ENCODE measurements at regions not wholly inside any gene's neighbourhood (a gene's known extent, or its start where the extent isn't known, plus 50 kb on each side); places are given as distances from the start of the nearest gene placed in this dataset.

DNA sequence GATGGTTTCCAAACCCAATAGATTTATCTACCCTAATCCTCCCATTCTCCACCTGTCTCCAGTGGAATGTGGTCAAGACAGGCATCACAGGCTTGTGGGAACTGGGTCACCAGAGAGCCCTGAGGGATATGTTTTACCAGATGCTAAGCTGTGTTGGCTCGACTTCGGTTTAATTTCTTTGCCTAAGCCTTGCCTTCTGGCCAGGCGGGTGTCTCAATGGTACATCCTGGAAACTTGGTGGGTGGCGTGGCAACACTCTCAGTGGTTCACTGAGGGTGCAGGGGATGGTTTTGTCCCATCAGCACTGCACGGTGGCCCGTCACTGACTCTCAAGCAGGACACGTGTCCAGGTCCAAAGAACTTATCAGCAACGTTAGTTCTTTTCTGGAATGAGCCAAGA is 192.2 kb downstream of the TENT4A start:
- TF ChIP-seq POLR2AphosphoS5 (IDR thresholded peaks at IDR 0.05) (no peak), POLR2A (IDR thresholded peaks at IDR 0.05) (no peak)
- TF ChIP-seq, protein P1, sequence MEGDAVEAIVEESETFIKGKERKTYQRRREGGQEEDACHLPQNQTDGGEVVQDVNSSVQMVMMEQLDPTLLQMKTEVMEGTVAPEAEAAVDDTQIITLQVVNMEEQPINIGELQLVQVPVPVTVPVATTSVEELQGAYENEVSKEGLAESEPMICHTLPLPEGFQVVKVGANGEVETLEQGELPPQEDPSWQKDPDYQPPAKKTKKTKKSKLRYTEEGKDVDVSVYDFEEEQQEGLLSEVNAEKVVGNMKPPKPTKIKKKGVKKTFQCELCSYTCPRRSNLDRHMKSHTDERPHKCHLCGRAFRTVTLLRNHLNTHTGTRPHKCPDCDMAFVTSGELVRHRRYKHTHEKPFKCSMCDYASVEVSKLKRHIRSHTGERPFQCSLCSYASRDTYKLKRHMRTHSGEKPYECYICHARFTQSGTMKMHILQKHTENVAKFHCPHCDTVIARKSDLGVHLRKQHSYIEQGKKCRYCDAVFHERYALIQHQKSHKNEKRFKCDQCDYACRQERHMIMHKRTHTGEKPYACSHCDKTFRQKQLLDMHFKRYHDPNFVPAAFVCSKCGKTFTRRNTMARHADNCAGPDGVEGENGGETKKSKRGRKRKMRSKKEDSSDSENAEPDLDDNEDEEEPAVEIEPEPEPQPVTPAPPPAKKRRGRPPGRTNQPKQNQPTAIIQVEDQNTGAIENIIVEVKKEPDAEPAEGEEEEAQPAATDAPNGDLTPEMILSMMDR (IDR thresholded peaks at IDR 0.05), result no peak
- intact Hi-C loops (cut with DNase I), result no loop called here
- 42% methylated on average over 8 of the region's 8 CpGs for WGBS
- no peak for DNase-seq (ENCODE audit: low spot score)
- Histone ChIP-seq H3K36me3 (no peaks in the 10 kb centered on the region), H3K9me3 (no peaks in the 10 kb centered on the region), H3K4me1 (replicated peaks) (no peaks in the 10 kb centered on the region), H3K27me3 (replicated peaks; ENCODE audit: insufficient read depth) (peaks cover 4% of the 10 kb centered on the region), H3K4me3 (no peak overlapping the region), H3K27ac (no peak overlapping the region)

DNA sequence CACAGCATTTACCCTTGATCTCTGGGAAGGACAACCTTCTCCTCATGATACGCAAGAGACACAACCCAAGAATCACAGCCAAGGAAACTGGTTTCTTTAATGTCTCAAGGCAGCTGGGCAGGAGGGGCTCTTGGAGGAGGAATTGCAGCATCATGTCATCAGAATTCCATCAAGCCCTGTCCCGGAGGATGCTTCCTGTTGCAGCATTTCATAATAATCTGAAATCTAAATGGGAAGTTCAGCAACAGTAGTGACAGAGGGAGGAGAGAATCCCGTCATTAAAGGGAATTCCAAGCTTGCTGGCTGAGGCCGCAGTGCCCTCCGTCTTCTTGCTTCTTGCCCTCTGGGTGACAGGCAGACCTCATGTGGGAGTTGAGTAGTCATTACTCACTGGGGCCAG is 192.7 kb downstream of the TENT4A start:
- H3K27ac ChIP-seq, result no peak overlapping the region
- H3K27me3 ChIP-seq (replicated peaks; ENCODE audit: insufficient read depth), result peaks cover 4% of the 10 kb centered on the region
- no peak for TF ChIP-seq POLR2A (IDR thresholded peaks at IDR 0.05)
- no peak for DNase-seq (ENCODE audit: low spot score)
- intact Hi-C loops (cut with DNase I), result no loop called here
- H3K4me1 ChIP-seq (replicated peaks), result no peaks in the 10 kb centered on the region
- no peaks in the 10 kb centered on the region for H3K9me3 ChIP-seq
- no peak overlapping the region for H3K4me3 ChIP-seq
- 45% methylated on average over 5 of the region's 5 CpGs for WGBS
- H3K36me3 ChIP-seq, result no peaks in the 10 kb centered on the region

DNA sequence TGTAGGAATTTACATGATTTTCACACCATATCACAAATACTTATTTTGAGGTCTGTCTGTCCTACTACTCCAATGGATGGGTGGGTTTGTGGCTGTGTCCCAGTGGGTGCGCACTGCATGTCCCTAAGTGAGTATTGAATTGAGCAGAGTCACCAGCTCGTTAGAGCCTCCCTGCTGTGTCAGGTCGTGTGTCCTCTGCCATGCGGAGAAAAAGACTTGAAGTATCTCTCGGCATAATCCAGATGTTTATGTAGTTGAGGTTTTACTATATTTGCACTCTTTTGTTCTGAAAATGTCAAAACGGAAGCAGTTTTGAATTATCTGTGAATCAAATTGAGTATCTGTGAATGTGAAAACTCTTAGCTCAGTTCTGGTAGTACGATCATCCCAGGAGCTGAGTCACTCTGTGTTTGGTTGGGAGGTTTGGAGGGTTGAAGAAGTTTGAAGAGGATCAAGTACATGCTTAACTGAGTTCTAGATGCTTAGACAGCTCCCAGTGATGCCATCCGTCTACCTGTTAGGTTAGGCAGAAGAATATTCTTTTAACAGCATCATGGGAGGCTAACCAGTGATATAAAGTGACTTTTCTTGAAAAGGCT is 194.2 kb downstream of the TENT4A start:
- WGBS, result 75% methylated on average over 8 of the region's 8 CpGs
- Histone ChIP-seq H3K4me3 (no peak overlapping the region), H3K27me3 (replicated peaks; ENCODE audit: insufficient read depth) (peaks cover 4% of the 10 kb centered on the region), H3K4me1 (replicated peaks) (no peaks in the 10 kb centered on the region), H3K36me3 (no peaks in the 10 kb centered on the region), H3K27ac (no peak overlapping the region), H3K9me3 (no peaks in the 10 kb centered on the region)
- no peak for DNase-seq (ENCODE audit: low spot score)
- TF ChIP-seq POLR2AphosphoS5 (IDR thresholded peaks at IDR 0.05) (no peak), POLR2A (IDR thresholded peaks at IDR 0.05) (no peak)
- TF ChIP-seq, protein P1 (IDR thresholded peaks at IDR 0.05), result no peak
- intact Hi-C loops (cut with DNase I), result no loop called here

DNA sequence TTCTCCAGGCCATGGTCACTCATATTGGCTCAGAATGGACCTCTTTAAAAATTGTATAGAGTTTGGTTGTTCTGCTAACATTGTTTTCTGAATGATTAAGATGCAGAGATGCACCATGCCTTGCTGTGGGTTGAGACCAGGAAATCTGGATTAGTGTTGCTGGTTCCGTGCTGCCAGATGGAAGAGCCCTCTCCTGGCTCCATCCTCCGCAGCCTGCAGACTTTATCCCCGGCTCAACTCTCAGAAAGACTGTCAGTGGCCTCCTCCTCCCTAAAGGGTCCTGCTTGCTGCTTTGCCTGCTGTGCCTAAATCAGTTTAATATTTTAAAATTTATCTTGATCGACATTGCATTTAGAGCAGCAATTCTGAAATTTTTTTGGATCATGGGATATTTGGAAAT is 196.7 kb downstream of the TENT4A start:
- H3K36me3 ChIP-seq, result no peaks in the 10 kb centered on the region

DNA sequence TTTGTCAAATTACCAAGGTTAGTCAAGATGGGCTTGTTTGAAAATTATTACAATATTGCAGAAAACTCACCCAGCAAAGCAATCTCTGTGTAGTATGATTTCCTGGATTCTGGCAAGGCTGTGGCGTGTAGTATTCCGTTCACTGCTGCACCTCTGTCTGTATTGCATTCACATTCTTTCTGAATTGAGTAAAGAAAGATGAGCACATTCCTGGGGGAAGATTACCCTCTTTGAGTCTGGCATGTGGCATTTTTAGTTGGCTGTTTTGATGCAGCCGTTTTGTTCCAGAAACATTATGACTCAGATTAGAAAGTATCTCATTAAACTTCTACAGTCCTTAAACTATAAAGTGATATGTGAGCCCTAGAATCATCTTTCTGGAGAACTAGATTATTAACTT is 197.7 kb downstream of the TENT4A start:
- no peak overlapping the region for H3K27ac ChIP-seq
- no peak overlapping the region for H3K4me3 ChIP-seq
- TF ChIP-seq, protein P1 (IDR thresholded peaks at IDR 0.05), result no peak
- TF ChIP-seq POLR2AphosphoS5 (IDR thresholded peaks at IDR 0.05), result no peak
- no peak for TF ChIP-seq POLR2A (IDR thresholded peaks at IDR 0.05)
- H3K27me3 ChIP-seq (replicated peaks; ENCODE audit: insufficient read depth), result peaks cover 4% of the 10 kb centered on the region
- no peaks in the 10 kb centered on the region for H3K36me3 ChIP-seq
- WGBS, result 76% methylated on average over 3 of the region's 3 CpGs
- no peak for DNase-seq (ENCODE audit: low spot score)
- intact Hi-C loops (cut with DNase I), result no loop called here
- H3K9me3 ChIP-seq, result no peaks in the 10 kb centered on the region
- no peaks in the 10 kb centered on the region for H3K4me1 ChIP-seq (replicated peaks)

More for the DNA sequence above, 196.7 kb downstream of the TENT4A start:
- WGBS, result 84% methylated on average over 4 of the region's 4 CpGs
- Histone ChIP-seq H3K4me1 (replicated peaks) (no peaks in the 10 kb centered on the region), H3K27me3 (replicated peaks; ENCODE audit: insufficient read depth) (peaks cover 4% of the 10 kb centered on the region), H3K9me3 (no peaks in the 10 kb centered on the region), H3K27ac (no peak overlapping the region), H3K4me3 (no peak overlapping the region)
- DNase-seq (ENCODE audit: low spot score), result no peak
- intact Hi-C loops (cut with DNase I), result no loop called here
- no peak for TF ChIP-seq POLR2A (IDR thresholded peaks at IDR 0.05)
- TF ChIP-seq, protein P1 (IDR thresholded peaks at IDR 0.05), result no peak
- no peak for TF ChIP-seq POLR2AphosphoS5 (IDR thresholded peaks at IDR 0.05)

All from prostate gland (tissue), 2 donors.